ENCODE measurements at regions not wholly inside any gene's neighbourhood (a gene's known extent, or its start where the extent isn't known, plus 50 kb on each side); places are given as distances from the start of the nearest gene placed in this dataset.

- no peaks in the 10 kb centered on the region for H4K20me1 ChIP-seq (ENCODE audit: insufficient read depth, low read length)
- no peak for ATAC-seq (ENCODE audit: low read depth)
- no peak overlapping the region for H4K5ac ChIP-seq (ENCODE audit: low read depth, low read length)
- no peak overlapping the region for H2BK15ac ChIP-seq (ENCODE audit: low read depth, low read length)
- no peak overlapping the region for H3K4ac ChIP-seq (ENCODE audit: low read depth, low read length)
- intact Hi-C loops (cut with micrococcal nuclease) (no loop called here), in situ Hi-C loops (cut with MboI; ENCODE audit: low sequenced_read_pairs) (no loop called here), dilution Hi-C loops (cut with HindIII; ENCODE audit: low sequenced_read_pairs, unreplicated experiment) (no loop called here)
- BruUV-seq (replicated peaks), result no TSS peak
- H3K79me1 ChIP-seq (ENCODE audit: low read depth in 1 of 2, low read length in 2 of 2), result no peaks in the 10 kb centered on the region
- no peak overlapping the region for H2AK5ac ChIP-seq (ENCODE audit: low read depth, low read length)
- ChIA-PET POLR2A (ENCODE audit: unreplicated experiment) (no interaction called here), CTCF (no interaction called here)
- no peak overlapping the region for H3K4me2 ChIP-seq (ENCODE audit: low read depth, low read length)
- no peak overlapping the region for H3K14ac ChIP-seq (replicated peaks; ENCODE audit: low read depth, low read length)
- H3K56ac ChIP-seq (ENCODE audit: extremely low read depth, insufficient read depth, low read length), result no peak overlapping the region
- H4K8ac ChIP-seq (ENCODE audit: low read depth in 2 of 2, low read length in 2 of 2), result no peak overlapping the region
- no peak overlapping the region for H3K27ac ChIP-seq (ENCODE audit: insufficient read depth, low read length)
- H2BK5ac ChIP-seq (ENCODE audit: low read depth, low read length, poor library complexity, severe bottlenecking), result no peak overlapping the region
- no peak overlapping the region for H2BK120ac ChIP-seq (ENCODE audit: low read depth, low read length)
- H4K91ac ChIP-seq (ENCODE audit: insufficient read depth, low read depth, low read length), result no peak overlapping the region
- no peaks in the 10 kb centered on the region for H3K4me1 ChIP-seq (ENCODE audit: control insufficient read depth, insufficient read depth, low read length)
- peaks cover 4% of the 10 kb centered on the region for H3K9me3 ChIP-seq (ENCODE audit: control insufficient read depth, insufficient read depth, low read length)
- TF ChIP-seq MAZ (IDR thresholded peaks at IDR 0.05; ENCODE audit: borderline replicate concordance, low read depth, low read length), result no peak
- TF ChIP-seq SMC3 (IDR thresholded peaks at IDR 0.05; ENCODE audit: low read depth, low read length), result no peak
- no peak for TF ChIP-seq CHD1 (IDR thresholded peaks at IDR 0.05; ENCODE audit: low read depth, low read length)
- TF ChIP-seq ELK1 (IDR thresholded peaks at IDR 0.05; ENCODE audit: borderline replicate concordance, low read depth, low read length), result no peak
- TF ChIP-seq MXI1 (IDR thresholded peaks at IDR 0.05; ENCODE audit: borderline replicate concordance, low read depth, low read length), result no peak
- TF ChIP-seq RFX5 (IDR thresholded peaks at IDR 0.05; ENCODE audit: low read depth, low read length), result no peak
- TF ChIP-seq MAFK (IDR thresholded peaks at IDR 0.05; ENCODE audit: low read depth, low read length), result no peak
- TF ChIP-seq BHLHE40 (IDR thresholded peaks at IDR 0.05; ENCODE audit: low read depth, low read length), result no peak
- no peak for TF ChIP-seq CEBPB (IDR thresholded peaks at IDR 0.05; ENCODE audit: low read depth, low read length)
- TF ChIP-seq RCOR1 (IDR thresholded peaks at IDR 0.05; ENCODE audit: insufficient replicate concordance, low read length), result no peak
- no CpG with 5 or more reads among the region's 7 CpGs for WGBS, 2 experiments (ENCODE audit: extremely low coverage in 2 of 2, insufficient read length in 1 of 2)
- H2BK20ac ChIP-seq (ENCODE audit: low read depth, low read length), result no peak overlapping the region
- H3K36me3 ChIP-seq (ENCODE audit: control insufficient read depth, insufficient read depth, low read length), result no peaks in the 10 kb centered on the region
- H2AFZ ChIP-seq (replicated peaks; ENCODE audit: low read length, poor library complexity), result no peak overlapping the region
- no peak overlapping the region for H3K18ac ChIP-seq (ENCODE audit: low read depth, low read length)
- no peak overlapping the region for H3K9ac ChIP-seq (ENCODE audit: low read depth, low read length)
- DNase-seq, result no peak
- H3K27me3 ChIP-seq (ENCODE audit: control insufficient read depth, insufficient read depth, low read length), result no peaks in the 10 kb centered on the region
- H3K9me1 ChIP-seq (ENCODE audit: insufficient read depth, low read length), result no peaks in the 10 kb centered on the region
- H2AK9ac ChIP-seq (replicated peaks; ENCODE audit: low read depth, low read length, poor library complexity), result no peak overlapping the region
- H3K23ac ChIP-seq (ENCODE audit: low read depth, low read length), result no peak overlapping the region
- no peak overlapping the region for H3K4me3 ChIP-seq (ENCODE audit: insufficient read depth, low read depth, low read length)
Measured at GRCh38 chr10:8275911-8276310, 221.4 kb downstream of the GATA3 start.

Measured in IMR-90 (cell line).